ENCODE measurements at regions not wholly inside any gene's neighbourhood (a gene's known extent, or its start where the extent isn't known, plus 50 kb on each side); places are given as distances from the start of the nearest gene placed in this dataset.

GRCh38 chr3:102259663-102260062 lies 175.2 kb upstream of the ZPLD1 start:
- no peak for ATAC-seq
- TF ChIP-seq SNAI2 (CRISPR knock-in tag; IDR thresholded peaks at IDR 0.05) (no peak), OSR1 (CRISPR knock-in tag; IDR thresholded peaks at IDR 0.05) (no peak), PATZ1 (CRISPR knock-in tag; IDR thresholded peaks at IDR 0.05; ENCODE audit: borderline replicate concordance) (no peak), CREB5 (CRISPR knock-in tag; IDR thresholded peaks at IDR 0.05; ENCODE audit: low read depth) (no peak), PPARA (CRISPR knock-in tag; IDR thresholded peaks at IDR 0.05; ENCODE audit: borderline replicate concordance) (no peak), CSRNP3 (CRISPR knock-in tag; IDR thresholded peaks at IDR 0.05) (no peak), GLIS3 (CRISPR knock-in tag; IDR thresholded peaks at IDR 0.05) (no peak), ZNF70 (CRISPR knock-in tag; IDR thresholded peaks at IDR 0.05) (no peak), ZFP30 (CRISPR knock-in tag; IDR thresholded peaks at IDR 0.05) (no peak), ESRRG (CRISPR knock-in tag; IDR thresholded peaks at IDR 0.05) (no peak), BACH2 (CRISPR knock-in tag; IDR thresholded peaks at IDR 0.05; ENCODE audit: borderline replicate concordance) (no peak), ARNTL (CRISPR knock-in tag; IDR thresholded peaks at IDR 0.05; ENCODE audit: borderline replicate concordance, low read depth) (no peak), ZFP3 (CRISPR knock-in tag; IDR thresholded peaks at IDR 0.05) (no peak), RARB (CRISPR knock-in tag; IDR thresholded peaks at IDR 0.05) (no peak), ZNF565 (CRISPR knock-in tag; conservative IDR thresholded peaks at IDR 0.05; ENCODE audit: low read depth) (no peak), ZC3H10 (CRISPR knock-in tag; IDR thresholded peaks at IDR 0.05) (no peak), ZNF8 (CRISPR knock-in tag; IDR thresholded peaks at IDR 0.05) (no peak), TOX (CRISPR knock-in tag; IDR thresholded peaks at IDR 0.05; ENCODE audit: borderline replicate concordance) (no peak), TSHZ2 (CRISPR knock-in tag; IDR thresholded peaks at IDR 0.05) (no peak), TCF4 (CRISPR knock-in tag; IDR thresholded peaks at IDR 0.05; ENCODE audit: borderline replicate concordance) (no peak)

- ATAC-seq = no peak
- no peak for TF ChIP-seq TCF4 (CRISPR knock-in tag; IDR thresholded peaks at IDR 0.05; ENCODE audit: borderline replicate concordance)
- no peak for TF ChIP-seq POU6F1 (CRISPR knock-in tag; IDR thresholded peaks at IDR 0.05; ENCODE audit: borderline replicate concordance, low read depth)
- no peak for TF ChIP-seq PATZ1 (CRISPR knock-in tag; IDR thresholded peaks at IDR 0.05; ENCODE audit: borderline replicate concordance)
- no peak for TF ChIP-seq SNAI2 (CRISPR knock-in tag; IDR thresholded peaks at IDR 0.05)
- TF ChIP-seq CSRNP3 (CRISPR knock-in tag; IDR thresholded peaks at IDR 0.05) = no peak
- TF ChIP-seq CSDC2 (CRISPR knock-in tag; IDR thresholded peaks at IDR 0.05) = no peak
- TF ChIP-seq BACH2 (CRISPR knock-in tag; IDR thresholded peaks at IDR 0.05; ENCODE audit: borderline replicate concordance) = no peak
- no peak for TF ChIP-seq ISL1 (CRISPR knock-in tag; IDR thresholded peaks at IDR 0.05)
- no peak for TF ChIP-seq TSHZ2 (CRISPR knock-in tag; IDR thresholded peaks at IDR 0.05)
- no peak for TF ChIP-seq ZFP30 (CRISPR knock-in tag; IDR thresholded peaks at IDR 0.05)
- no peak for TF ChIP-seq ZFP3 (CRISPR knock-in tag; IDR thresholded peaks at IDR 0.05)
- TF ChIP-seq ARNTL (CRISPR knock-in tag; IDR thresholded peaks at IDR 0.05; ENCODE audit: borderline replicate concordance, low read depth) = no peak
- no peak for TF ChIP-seq ZC3H10 (CRISPR knock-in tag; IDR thresholded peaks at IDR 0.05)
- no peak for TF ChIP-seq PPARA (CRISPR knock-in tag; IDR thresholded peaks at IDR 0.05; ENCODE audit: borderline replicate concordance)
- no peak for TF ChIP-seq ZNF8 (CRISPR knock-in tag; IDR thresholded peaks at IDR 0.05)
- no peak for TF ChIP-seq ESRRG (CRISPR knock-in tag; IDR thresholded peaks at IDR 0.05)
- no peak for TF ChIP-seq ZNF565 (CRISPR knock-in tag; conservative IDR thresholded peaks at IDR 0.05; ENCODE audit: low read depth)
- TF ChIP-seq TOX (CRISPR knock-in tag; IDR thresholded peaks at IDR 0.05; ENCODE audit: borderline replicate concordance) = no peak
- TF ChIP-seq GLIS3 (CRISPR knock-in tag; IDR thresholded peaks at IDR 0.05) = no peak
Observed at GRCh38 chr3:102265720-102266119, 169.1 kb upstream of the ZPLD1 start.
